ENCODE measurements at regions not wholly inside any gene's neighbourhood (a gene's known extent, or its start where the extent isn't known, plus 50 kb on each side); places are given as distances from the start of the nearest gene placed in this dataset.
A peak's percentile ranks its signal among the peaks of the same experiment; 100 is the strongest.
"Not testable (repeated sequence)": the region's sequence is repeated elsewhere in the genome, so short reads cannot be mapped to it uniquely, and the experiment has no call there.

- intact Hi-C loops (cut with DNase I) = no loop called here
- DNase-seq = no peak
Observed at GRCh38 chr4:66123831-66124413, 453.6 kb upstream of the EPHA5 start.

DNA sequence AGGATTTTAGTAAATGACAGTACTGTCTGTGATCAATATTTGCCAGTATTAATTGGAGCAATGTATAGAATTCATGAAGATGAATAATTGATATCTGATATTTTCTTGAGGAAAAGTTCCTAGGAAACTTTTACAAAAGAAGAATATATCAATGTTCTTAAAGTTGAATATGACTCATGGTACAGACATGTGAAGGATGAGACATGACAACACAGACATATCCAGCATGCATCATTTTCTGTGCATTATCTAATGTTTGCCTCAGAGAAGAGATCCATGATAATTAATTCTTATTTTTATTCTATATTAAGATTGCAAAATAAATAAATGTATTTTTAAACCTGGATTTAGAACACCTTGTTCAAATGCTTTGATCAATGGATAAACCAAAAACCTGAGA lies 452.9 kb upstream of the EPHA5 start:
- no peak for DNase-seq
- intact Hi-C loops (cut with DNase I) = no loop called here

DNA sequence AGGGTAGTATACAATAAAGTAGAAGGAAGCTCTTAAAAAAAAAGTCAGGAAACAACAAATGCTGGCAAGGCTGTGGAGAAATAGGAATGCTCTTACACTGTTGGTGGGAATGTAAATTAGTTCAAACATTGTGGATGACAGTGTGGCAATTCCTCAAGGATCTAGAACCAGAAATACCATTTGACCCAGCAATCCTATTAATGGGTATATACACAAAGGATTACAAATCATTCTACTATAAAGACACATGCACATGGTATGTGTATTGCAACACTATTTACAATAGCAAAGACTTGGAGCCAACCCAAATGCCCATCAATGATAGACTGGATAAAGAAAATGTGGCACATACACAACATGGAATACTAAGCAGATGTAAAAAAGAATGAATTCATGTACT lies 444.9 kb upstream of the EPHA5 start:
- intact Hi-C loops (cut with DNase I); DNase-seq: not testable (repeated sequence)

GRCh38 chr4:66108898-66109297 lies 438.6 kb upstream of the EPHA5 start:
- intact Hi-C loops (cut with DNase I) = no loop called here
- DNase-seq = no peak

DNA sequence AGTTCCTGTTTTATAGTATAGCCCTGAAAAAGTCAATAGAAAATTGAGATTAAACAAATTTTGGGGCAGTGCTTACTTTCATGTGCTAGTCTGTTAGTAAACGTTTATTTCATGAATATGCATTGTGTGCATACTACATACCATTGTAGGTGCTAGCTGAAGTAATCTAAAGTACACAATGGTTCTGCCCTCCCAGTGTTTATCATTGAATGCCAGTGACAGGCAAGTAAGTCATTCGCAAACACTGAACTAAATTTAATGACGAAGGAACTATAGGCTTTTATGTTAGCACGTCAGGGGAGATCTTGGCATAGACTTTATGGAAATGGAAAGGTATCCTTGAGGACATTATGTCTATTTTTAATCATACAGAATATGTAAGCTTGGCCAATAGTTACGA lies 426.9 kb upstream of the EPHA5 start:
- no peak for DNase-seq
- intact Hi-C loops (cut with DNase I) = no loop called here

DNA sequence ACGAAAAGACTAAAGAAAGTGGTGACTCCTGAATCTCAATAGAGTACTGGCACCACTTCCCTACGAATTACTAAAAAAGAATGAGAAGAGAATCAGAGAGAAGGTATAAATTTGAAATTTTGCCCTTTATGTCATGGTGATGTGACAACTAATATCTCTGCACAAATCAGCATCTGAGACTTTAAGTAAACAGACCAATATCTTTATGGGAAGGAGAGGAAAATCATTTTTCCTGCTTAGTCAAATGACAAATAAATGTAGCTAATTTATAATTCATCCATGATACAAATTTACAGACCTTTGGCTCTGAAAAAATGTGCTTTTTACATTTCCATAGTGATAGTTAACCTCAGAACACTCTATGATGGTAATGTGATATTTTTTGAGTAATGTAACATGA lies 424.8 kb upstream of the EPHA5 start:
- intact Hi-C loops (cut with DNase I) = no loop called here
- no peak for DNase-seq

- intact Hi-C loops (cut with DNase I) = no loop called here
- DNase-seq = peak in 2 of 10 donors; percentile 58 to 62
Observed at GRCh38 chr4:66094070-66094469, 423.8 kb upstream of the EPHA5 start.

DNA sequence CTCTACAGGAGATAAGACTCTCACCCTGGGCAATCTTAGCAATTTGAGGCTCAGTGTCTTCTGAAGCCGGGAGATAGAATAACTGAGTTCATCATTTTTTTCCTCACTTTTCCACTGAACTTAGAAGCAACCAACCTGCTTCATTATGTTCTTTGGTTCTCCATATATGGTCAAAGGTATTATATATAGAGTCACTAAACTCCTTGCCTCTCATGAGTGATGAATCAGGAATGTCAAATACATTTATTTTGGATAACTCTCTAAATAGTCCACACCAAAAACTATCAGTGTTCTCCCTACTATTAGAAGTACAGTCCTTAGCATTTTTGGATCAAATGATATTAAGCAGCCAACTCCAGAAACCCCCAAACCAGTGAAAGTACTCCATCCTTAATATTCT lies 421.5 kb upstream of the EPHA5 start:
- intact Hi-C loops (cut with DNase I) = no loop called here
- DNase-seq = no peak

GRCh38 chr4:66073961-66074360 lies 403.7 kb upstream of the EPHA5 start:
- intact Hi-C loops (cut with DNase I) = no loop called here

GRCh38 chr4:66071911-66072310 lies 401.6 kb upstream of the EPHA5 start:
- DNase-seq = no peak
- intact Hi-C loops (cut with DNase I) = no loop called here

More at GRCh38 chr4:66073961-66074360, 403.7 kb upstream of the EPHA5 start:
- DNase-seq = no peak

DNA sequence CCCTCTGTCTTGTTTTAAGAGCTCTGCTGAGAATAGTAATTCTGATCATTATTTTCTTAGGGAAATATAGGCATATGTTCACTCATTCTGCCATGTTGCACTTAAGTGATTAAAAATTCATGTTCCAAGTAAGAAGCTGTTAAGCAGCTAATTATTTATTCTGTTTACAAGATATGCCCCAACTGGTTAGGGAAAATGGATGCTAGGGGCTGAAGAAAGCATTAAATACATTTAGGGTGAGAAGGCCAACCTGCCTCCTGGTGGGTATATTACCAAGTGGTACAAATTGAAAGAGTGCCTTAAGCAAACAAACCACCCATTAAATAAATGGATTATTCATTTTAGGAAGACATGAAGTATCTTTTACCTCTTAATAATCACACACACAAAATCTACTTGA lies 392.6 kb upstream of the EPHA5 start:
- no peak for DNase-seq
- intact Hi-C loops (cut with DNase I) = no loop called here

- DNase-seq = no peak
- intact Hi-C loops (cut with DNase I) = no loop called here
Observed at GRCh38 chr4:66062044-66062443, 391.8 kb upstream of the EPHA5 start.

- intact Hi-C loops (cut with DNase I) = no loop called here
- DNase-seq = no peak
Observed at GRCh38 chr4:66059556-66059955, 389.3 kb upstream of the EPHA5 start.

GRCh38 chr4:66059136-66059535 lies 388.8 kb upstream of the EPHA5 start:
- DNase-seq = no peak
- intact Hi-C loops (cut with DNase I) = no loop called here

DNA sequence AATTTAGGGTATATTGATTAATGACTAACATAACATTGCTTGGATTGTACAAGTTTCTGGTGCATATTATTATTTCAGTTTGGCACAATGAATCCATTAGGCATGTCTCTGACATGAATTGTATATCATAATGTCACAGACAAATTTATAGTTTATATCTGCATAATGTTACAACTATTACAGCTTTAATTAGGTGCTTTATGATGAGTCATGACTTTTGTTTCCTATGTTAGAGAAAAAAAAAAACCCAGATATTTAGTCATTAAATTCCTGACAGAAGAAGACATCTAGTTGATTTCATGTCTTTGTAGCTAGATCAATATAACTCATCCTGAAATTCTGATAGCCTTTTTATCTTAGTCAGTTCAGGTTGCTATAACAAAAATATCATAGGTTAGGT lies 385.7 kb upstream of the EPHA5 start:
- no peak for DNase-seq

GRCh38 chr4:66052426-66052825 lies 382.1 kb upstream of the EPHA5 start:
- intact Hi-C loops (cut with DNase I) = no loop called here
- no peak for DNase-seq

More for the DNA sequence above, 385.7 kb upstream of the EPHA5 start:
- intact Hi-C loops (cut with DNase I) = no loop called here

DNA sequence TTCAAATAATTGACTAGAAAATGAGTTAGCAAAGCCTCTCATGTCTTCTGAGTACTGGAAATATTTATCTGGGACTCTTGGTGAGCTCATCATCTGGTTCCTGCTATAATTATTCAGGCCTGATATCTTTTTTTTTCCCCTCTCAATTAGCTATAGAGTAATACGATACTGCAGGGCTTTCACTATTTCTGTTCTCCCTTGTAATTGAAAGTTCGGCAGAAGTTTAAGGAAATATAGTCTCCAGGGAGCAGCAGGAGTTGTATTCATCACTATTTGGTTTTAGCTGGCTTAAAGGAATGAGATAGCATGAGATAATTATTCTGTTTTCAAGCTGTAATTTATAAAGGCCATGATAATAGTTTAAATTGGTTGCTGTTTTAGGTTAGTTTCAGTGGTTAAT lies 378.6 kb upstream of the EPHA5 start:
- intact Hi-C loops (cut with DNase I) = no loop called here
- no peak for DNase-seq

GRCh38 chr4:66045913-66046312 lies 375.6 kb upstream of the EPHA5 start:
- intact Hi-C loops (cut with DNase I) = no loop called here
- DNase-seq = no peak

DNA sequence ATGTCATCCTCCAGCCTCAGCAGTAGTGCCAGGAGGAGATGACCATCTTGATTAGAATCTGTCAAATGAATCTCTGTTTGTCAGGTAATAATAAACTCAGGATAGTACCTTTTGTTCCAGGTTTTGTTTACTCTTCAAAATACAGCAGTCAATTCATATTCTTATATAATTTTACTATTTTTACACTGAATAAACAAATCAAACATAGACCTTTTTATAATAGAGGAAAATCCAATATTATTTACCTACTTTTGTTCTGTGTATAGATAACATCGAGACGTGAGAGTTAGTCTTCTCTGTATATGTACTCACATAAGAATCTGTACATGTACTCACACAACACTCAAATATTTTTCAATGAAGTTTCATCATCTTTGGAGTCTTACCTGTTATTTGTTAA lies 365.4 kb upstream of the EPHA5 start:
- no peak for DNase-seq
- intact Hi-C loops (cut with DNase I) = no loop called here

GRCh38 chr4:66034671-66035070 lies 364.4 kb upstream of the EPHA5 start:
- DNase-seq = no peak
- intact Hi-C loops (cut with DNase I) = no loop called here

DNA sequence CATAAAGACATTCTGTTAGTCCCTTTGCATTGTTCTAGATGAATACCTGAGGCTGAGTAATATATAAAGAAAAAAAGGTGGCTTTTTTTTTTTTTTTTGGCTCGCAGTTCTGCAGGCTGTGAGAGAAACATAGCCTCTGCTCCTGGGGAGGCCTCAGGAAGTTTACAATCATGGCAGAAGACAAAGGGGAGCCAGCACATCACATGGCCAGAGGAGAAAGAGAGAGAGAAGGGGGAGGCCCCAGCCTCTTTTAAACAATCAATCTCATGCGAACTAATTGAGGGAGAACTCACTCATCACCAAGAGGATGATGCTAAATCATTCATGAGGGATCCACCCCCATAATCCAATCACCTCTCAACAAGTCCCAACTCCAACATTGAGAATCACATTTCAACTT lies 364.0 kb upstream of the EPHA5 start:
- DNase-seq = no peak
- intact Hi-C loops (cut with DNase I) = no loop called here

DNA sequence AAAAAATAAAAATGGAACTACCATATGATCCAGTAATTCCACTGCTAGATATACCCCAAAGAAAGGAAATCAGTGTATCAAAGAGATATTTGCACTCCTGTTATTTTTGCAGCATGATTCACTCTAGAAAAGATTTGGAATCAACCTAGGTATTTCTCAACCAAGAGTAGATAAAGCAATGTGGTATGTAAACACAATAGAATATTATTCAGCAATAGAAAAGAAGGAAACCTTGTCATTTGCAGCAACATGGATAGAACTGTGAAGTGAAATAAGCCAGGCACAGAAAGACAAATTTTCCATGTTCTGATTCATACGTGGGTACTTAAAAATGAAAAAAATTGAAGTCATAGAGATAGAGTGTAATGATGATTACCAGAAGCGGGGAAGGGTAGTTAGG lies 362.3 kb upstream of the EPHA5 start:
- no peak for DNase-seq
- intact Hi-C loops (cut with DNase I) = no loop called here

DNA sequence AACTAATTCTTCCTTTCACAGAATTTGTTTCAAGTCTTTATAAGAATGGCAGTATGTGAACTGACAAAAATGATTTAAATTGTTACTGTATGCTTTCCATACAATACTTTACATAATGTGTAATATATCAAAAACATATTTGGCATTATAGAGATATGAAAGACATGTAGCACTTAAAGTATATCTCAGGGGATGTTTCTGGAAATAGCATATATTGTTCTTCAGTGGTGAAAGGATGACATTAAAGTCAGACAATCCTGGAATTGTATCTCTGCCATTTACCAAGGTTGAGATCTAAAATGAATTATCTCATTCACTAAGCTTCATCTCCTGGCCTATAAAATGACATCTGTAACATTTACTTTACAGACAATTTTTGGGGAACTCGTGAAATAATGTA lies 358.4 kb upstream of the EPHA5 start:
- no peak for DNase-seq
- intact Hi-C loops (cut with DNase I) = no loop called here

Measured in posterior cingulate gyrus (tissue), 11 donors.